ENCODE measurements at regions not wholly inside any gene's neighbourhood (a gene's known extent, or its start where the extent isn't known, plus 50 kb on each side); places are given as distances from the start of the nearest gene placed in this dataset.
A peak's percentile ranks its signal among the peaks of the same experiment; 100 is the strongest.
"Not testable (repeated sequence)": the region's sequence is repeated elsewhere in the genome, so short reads cannot be mapped to it uniquely, and the experiment has no call there.

- Histone ChIP-seq H3K4me3 (no peak overlapping the region), H3K4me2 (no peak overlapping the region), H3K9me3 (no peaks in the 10 kb centered on the region), H3K27ac (no peak overlapping the region), H3K4me1 (no peaks in the 10 kb centered on the region)
- no peak for DNase-seq (ENCODE audit: low read depth in 1 of 2, low spot score in 1 of 2)
- WGBS (ENCODE audit: missing lambda C conversion rate) = 43% methylated on average over 8 of the region's 12 CpGs
- POLR2A ChIA-PET = no interaction called here
- TF ChIP-seq CEBPB (IDR thresholded peaks at IDR 0.05) = no peak
- no peak for ATAC-seq
- CTCF ChIA-PET = interaction anchor here (1.0 to 1.1 kb wide), 2 partner anchors 9 to 64 kb away, joined by 3 read pairs; no protein-coding TSS in a partner anchor
- no peak for FAIRE-seq
Measured at GRCh38 chr2:106282462-106283170, 88.5 kb upstream of the UXS1 start.

GRCh38 chr2:106281907-106282430, 87.9 kb upstream of the UXS1 start:
- POLR2A ChIA-PET, H3K4me2 ChIP-seq: not testable (repeated sequence)
- WGBS (ENCODE audit: missing lambda C conversion rate) = 63% methylated on average over 9 of the region's 11 CpGs

GRCh38 chr2:106280722-106281446, 86.8 kb upstream of the UXS1 start:
- ATAC-seq (no peak), FAIRE-seq (no peak), DNase-seq (ENCODE audit: low read depth in 1 of 2, low spot score in 1 of 2) (no peak)
- ChIA-PET CTCF (no interaction called here), POLR2A (no interaction called here)
- no peak overlapping the region for H3K4me3 ChIP-seq
- TF ChIP-seq RNF2 (IDR thresholded peaks at IDR 0.05; ENCODE audit: borderline replicate concordance, low read depth) = no peak
- no peak for TF ChIP-seq HOXA7 (CRISPR knock-in tag; IDR thresholded peaks at IDR 0.05)
- TF ChIP-seq HOXB5 (CRISPR knock-in tag; IDR thresholded peaks at IDR 0.05) = no peak
- no peak for TF ChIP-seq ZFP36 (IDR thresholded peaks at IDR 0.05; ENCODE audit: borderline replicate concordance, partially characterized antibody)
- no peak for TF ChIP-seq MYC (IDR thresholded peaks at IDR 0.05; ENCODE audit: borderline replicate concordance, low read length)
- no peak for TF ChIP-seq MAFK (IDR thresholded peaks at IDR 0.05; ENCODE audit: partially characterized antibody)
- no peak for TF ChIP-seq CBX8 (IDR thresholded peaks at IDR 0.05)
- TF ChIP-seq HOXB13 (CRISPR knock-in tag; IDR thresholded peaks at IDR 0.05; ENCODE audit: low read depth) = no peak
- no peak overlapping the region for H3K4me2 ChIP-seq
- H3K4me1 ChIP-seq = no peaks in the 10 kb centered on the region
- WGBS (ENCODE audit: missing lambda C conversion rate) = 55% methylated on average over 10 of the region's 10 CpGs
- H3K9me3 ChIP-seq = no peaks in the 10 kb centered on the region
- H3K27ac ChIP-seq = no peak overlapping the region

More at GRCh38 chr2:106281907-106282430, 87.9 kb upstream of the UXS1 start:
- H3K4me1 ChIP-seq; FAIRE-seq; H3K27ac ChIP-seq; DNase-seq (ENCODE audit: low read depth in 1 of 2, low spot score in 1 of 2); H3K9me3 ChIP-seq; H3K4me3 ChIP-seq: not testable (repeated sequence)
- CTCF ChIA-PET = interaction anchor here (1.0 kb wide), 1 partner anchor 9 kb away, joined by 3 read pairs; no protein-coding TSS in a partner anchor
- peak in 1 of 2 experiments; percentile 56; a peak in 4 of 6 replicates for ATAC-seq

- Histone ChIP-seq H3K27ac (no peak overlapping the region), H3K9me3 (no peaks in the 10 kb centered on the region), H3K4me1 (no peaks in the 10 kb centered on the region), H3K4me2 (no peak overlapping the region), H3K4me3 (no peak overlapping the region)
- ChIA-PET POLR2A (no interaction called here), CTCF (no interaction called here)
- no peak for TF ChIP-seq POLR2AphosphoS2 (conservative IDR thresholded peaks at IDR 0.05; ENCODE audit: low read length)
- TF ChIP-seq BHLHE40 (IDR thresholded peaks at IDR 0.05; ENCODE audit: low read depth, low read length) = no peak
- no peak for DNase-seq (ENCODE audit: low read depth in 1 of 2, low spot score in 1 of 2)
- no peak for FAIRE-seq
- ATAC-seq = no peak
- WGBS (ENCODE audit: missing lambda C conversion rate) = 64% methylated on average over 3 of the region's 3 CpGs
Measured at GRCh38 chr2:106280224-106280623, 86.1 kb upstream of the UXS1 start.

GRCh38 chr2:106278112-106278876, 84.2 kb upstream of the UXS1 start:
- ATAC-seq (no peak), DNase-seq (ENCODE audit: low read depth in 1 of 2, low spot score in 1 of 2) (no peak), FAIRE-seq (no peak)
- WGBS (ENCODE audit: missing lambda C conversion rate) = 72% methylated on average over 6 of the region's 6 CpGs
- no peaks in the 10 kb centered on the region for H3K9me3 ChIP-seq
- H3K4me3 ChIP-seq = no peak overlapping the region
- POLR2A ChIA-PET = no interaction called here
- H3K4me1 ChIP-seq = no peaks in the 10 kb centered on the region
- H3K27ac ChIP-seq = no peak overlapping the region
- CTCF ChIA-PET = no interaction called here
- H3K4me2 ChIP-seq = no peak overlapping the region
- no peak for TF ChIP-seq USF2 (IDR thresholded peaks at IDR 0.05)
- TF ChIP-seq FOSB (CRISPR knock-in tag; IDR thresholded peaks at IDR 0.05) = no peak
- TF ChIP-seq NPAS2 (CRISPR knock-in tag; IDR thresholded peaks at IDR 0.05; ENCODE audit: borderline replicate concordance) = no peak
- TF ChIP-seq CEBPB (IDR thresholded peaks at IDR 0.05) = no peak
- no peak for TF ChIP-seq CHD2 (IDR thresholded peaks at IDR 0.05; ENCODE audit: low read length, partially characterized antibody)
- no peak for TF ChIP-seq PHF8 (IDR thresholded peaks at IDR 0.05; ENCODE audit: borderline replicate concordance, low read depth)
- no peak for TF ChIP-seq HES2 (IDR thresholded peaks at IDR 0.05)
- TF ChIP-seq NFE2L2 (conservative IDR thresholded peaks at IDR 0.05; ENCODE audit: low read length) = no peak
- no peak for TF ChIP-seq CTCF (IDR thresholded peaks at IDR 0.05)
- no peak for TF ChIP-seq ZSCAN20 (CRISPR knock-in tag; IDR thresholded peaks at IDR 0.05)
- no peak for TF ChIP-seq FOSL2 (IDR thresholded peaks at IDR 0.05)
- no peak for TF ChIP-seq FOSL2 (CRISPR knock-in tag; IDR thresholded peaks at IDR 0.05)
